ENCODE measurements at regions not wholly inside any gene's neighbourhood (a gene's known extent, or its start where the extent isn't known, plus 50 kb on each side); places are given as distances from the start of the nearest gene placed in this dataset.

GRCh38 chr4:123553733-123554637, 157.4 kb downstream of the SPRY1 start:
- no peaks in the 10 kb centered on the region for H3K9me3 ChIP-seq
- no peak for DNase-seq
- no peaks in the 10 kb centered on the region for H3K27me3 ChIP-seq
- no peaks in the 10 kb centered on the region for H3K36me3 ChIP-seq
- no peak overlapping the region for H3K4me3 ChIP-seq

GRCh38 chr4:123554801-123555232, 158.2 kb downstream of the SPRY1 start:
- Histone ChIP-seq H3K4me3 (no peak overlapping the region), H3K27me3 (no peaks in the 10 kb centered on the region), H3K36me3 (no peaks in the 10 kb centered on the region), H3K9me3 (no peaks in the 10 kb centered on the region)
- DNase-seq = peak; percentile 26

DNA sequence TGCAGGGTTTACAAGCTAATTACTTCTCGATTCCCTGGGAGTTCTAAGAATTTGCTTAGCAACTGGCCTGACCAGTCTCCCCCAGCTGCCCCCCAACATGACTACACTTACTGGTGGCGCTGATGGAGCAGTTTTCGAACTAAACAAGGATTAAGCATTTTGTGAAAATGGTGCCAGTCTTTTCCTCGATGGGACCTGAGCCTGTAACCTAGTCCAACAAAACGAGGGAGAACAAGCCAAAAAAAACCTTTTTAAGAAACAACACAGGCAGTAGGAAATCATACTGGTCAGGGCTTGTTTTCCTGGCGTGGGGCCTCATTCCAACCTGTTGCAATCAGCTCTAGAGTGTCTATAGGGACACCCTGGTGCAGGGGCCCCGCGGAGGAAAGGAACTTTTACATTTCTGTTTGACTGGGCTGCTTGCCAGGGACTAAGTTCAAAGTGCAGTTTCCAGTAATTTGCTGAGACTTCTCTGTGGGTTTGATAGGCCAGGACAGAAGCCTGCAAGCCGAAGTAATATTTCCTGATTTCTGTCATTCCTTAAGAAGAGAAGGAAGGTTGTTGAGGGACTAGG, 158.7 kb downstream of the SPRY1 start:
- H3K4me3 ChIP-seq = no peak overlapping the region
- DNase-seq = peak; percentile 94

GRCh38 chr4:123555807-123556273, 159.2 kb downstream of the SPRY1 start:
- Histone ChIP-seq H3K9me3 (no peaks in the 10 kb centered on the region), H3K27me3 (no peaks in the 10 kb centered on the region), H3K4me3 (no peak overlapping the region), H3K36me3 (no peaks in the 10 kb centered on the region)
- DNase-seq = no peak

More for the DNA sequence above, 158.7 kb downstream of the SPRY1 start:
- Histone ChIP-seq H3K36me3 (no peaks in the 10 kb centered on the region), H3K27me3 (no peaks in the 10 kb centered on the region), H3K9me3 (no peaks in the 10 kb centered on the region)

DNA sequence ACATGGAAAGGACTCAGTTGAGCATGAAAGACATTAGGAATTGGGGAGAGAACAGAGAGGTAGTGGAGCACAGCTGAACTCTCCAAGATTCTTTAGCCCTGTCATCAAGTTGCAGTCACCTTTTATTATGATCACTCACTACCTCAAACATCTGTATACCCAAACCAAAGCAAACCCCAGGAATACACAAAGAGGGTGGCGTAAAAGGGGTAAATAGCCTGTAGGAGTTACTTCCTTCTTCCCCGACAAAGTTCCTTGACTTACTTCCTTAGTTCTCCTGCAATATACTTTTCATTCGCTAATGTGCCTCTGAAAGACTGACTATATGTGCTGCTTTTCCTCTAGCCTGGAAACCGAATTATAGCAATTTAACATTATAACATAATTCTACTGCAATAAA, 159.9 kb downstream of the SPRY1 start:
- no peak for DNase-seq
- H3K4me3 ChIP-seq = no peak overlapping the region
- H3K9me3 ChIP-seq = no peaks in the 10 kb centered on the region
- no peaks in the 10 kb centered on the region for H3K36me3 ChIP-seq
- H3K27me3 ChIP-seq = no peaks in the 10 kb centered on the region

- Histone ChIP-seq H3K36me3 (no peaks in the 10 kb centered on the region), H3K4me3 (no peak overlapping the region)
Measured at GRCh38 chr4:123557857-123558536, 161.4 kb downstream of the SPRY1 start.

GRCh38 chr4:123558865-123559264, 162.3 kb downstream of the SPRY1 start:
- H3K4me3 ChIP-seq = no peak overlapping the region
- no peaks in the 10 kb centered on the region for H3K9me3 ChIP-seq
- DNase-seq = no peak
- H3K36me3 ChIP-seq = no peaks in the 10 kb centered on the region
- no peaks in the 10 kb centered on the region for H3K27me3 ChIP-seq

More at GRCh38 chr4:123557857-123558536, 161.4 kb downstream of the SPRY1 start:
- Histone ChIP-seq H3K27me3 (no peaks in the 10 kb centered on the region), H3K9me3 (no peaks in the 10 kb centered on the region)
- no peak for DNase-seq

GRCh38 chr4:123559955-123560871, 163.6 kb downstream of the SPRY1 start:
- Histone ChIP-seq H3K4me3 (no peak overlapping the region), H3K36me3 (no peaks in the 10 kb centered on the region), H3K9me3 (no peaks in the 10 kb centered on the region), H3K27me3 (no peaks in the 10 kb centered on the region)
- DNase-seq = no peak

DNA sequence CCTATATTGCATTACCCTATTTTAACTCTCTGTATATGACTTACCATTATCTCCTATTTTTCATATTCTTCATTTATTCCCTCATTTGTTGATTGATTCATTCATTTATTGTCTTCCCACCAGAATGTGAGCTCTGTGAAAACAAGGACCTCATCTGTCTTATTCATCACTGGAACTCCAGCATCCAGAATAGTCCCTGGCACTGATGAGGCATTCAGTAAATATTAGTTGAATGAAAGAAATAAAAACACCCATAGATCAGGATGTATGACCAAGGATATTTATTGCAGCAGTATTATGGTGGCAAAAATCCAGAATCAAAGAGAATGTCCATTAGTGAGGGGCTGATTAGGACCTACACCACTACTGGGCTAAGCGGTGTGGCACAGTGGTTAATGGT, 164.9 kb downstream of the SPRY1 start:
- Histone ChIP-seq H3K9me3 (no peaks in the 10 kb centered on the region), H3K4me3 (no peak overlapping the region), H3K36me3 (no peaks in the 10 kb centered on the region), H3K27me3 (no peaks in the 10 kb centered on the region)
- no peak for DNase-seq

DNA sequence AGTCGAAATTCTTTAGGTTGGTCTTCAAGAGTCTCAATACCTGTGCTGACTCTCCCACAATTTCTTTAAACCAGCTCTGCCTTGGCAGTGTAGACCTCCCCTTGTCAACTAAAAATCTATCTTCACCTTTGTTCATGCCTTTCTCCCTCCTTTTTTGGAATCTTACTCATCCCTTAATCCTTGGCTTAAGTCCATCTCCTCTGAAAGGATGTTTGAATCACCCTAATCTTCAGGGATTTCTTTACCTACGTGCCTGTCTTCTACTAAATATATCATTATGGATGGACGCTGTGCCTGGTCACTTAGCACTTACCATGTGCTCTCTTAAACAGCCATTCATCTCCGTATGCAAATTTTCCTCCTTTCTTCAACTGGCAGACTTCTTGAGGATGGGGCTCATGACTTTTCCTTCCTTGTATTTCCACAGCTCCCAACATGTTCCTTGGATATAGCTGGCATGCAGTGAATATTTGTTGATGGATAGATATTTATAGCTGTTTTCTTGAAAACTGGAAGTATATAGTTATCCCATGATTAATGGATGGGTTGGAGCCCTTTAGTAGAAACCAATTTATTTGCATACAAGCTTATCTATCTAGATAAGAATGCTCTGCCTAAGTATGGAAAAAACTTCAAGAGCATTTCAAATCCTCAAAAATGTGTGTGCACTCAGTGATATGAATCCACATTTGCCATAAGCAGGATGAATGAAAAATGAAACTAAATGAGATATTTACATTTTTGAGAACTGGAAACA, 166.6 kb downstream of the SPRY1 start:
- Histone ChIP-seq H3K4me3 (no peak overlapping the region), H3K36me3 (no peaks in the 10 kb centered on the region), H3K9me3 (peaks cover 3% of the 10 kb centered on the region), H3K27me3 (no peaks in the 10 kb centered on the region)
- no peak for DNase-seq

DNA sequence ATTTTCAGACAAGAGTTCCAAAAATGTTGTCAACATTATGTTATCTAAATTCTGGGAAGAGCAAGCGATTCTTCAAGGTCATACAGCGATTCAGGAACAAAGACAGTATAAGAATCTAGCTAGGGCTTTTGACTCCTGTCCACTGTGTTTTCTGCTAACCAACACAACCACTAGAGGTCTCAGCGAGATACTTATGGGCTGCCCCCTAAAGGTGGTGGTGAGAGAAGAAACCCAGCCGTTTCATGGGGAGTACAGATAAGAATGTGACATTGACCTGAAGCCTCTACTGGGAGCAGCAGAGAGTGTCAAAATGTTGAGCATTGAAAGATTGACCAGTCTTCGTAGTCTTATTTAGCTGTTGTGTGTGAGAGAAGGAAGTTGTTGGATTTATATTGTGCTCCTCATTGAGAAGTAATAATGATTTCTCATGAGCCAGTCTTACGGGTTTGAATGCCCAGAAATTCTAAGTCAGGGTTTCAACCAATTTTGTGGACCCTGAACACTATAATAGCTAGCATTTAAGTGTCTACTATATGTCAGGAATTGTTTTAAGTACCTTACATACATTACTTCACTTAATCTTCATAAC, 168.3 kb downstream of the SPRY1 start:
- peak; percentile 46 for DNase-seq
- no peak overlapping the region for H3K4me3 ChIP-seq
- H3K27me3 ChIP-seq = no peaks in the 10 kb centered on the region
- H3K36me3 ChIP-seq = no peaks in the 10 kb centered on the region
- H3K9me3 ChIP-seq = peaks cover 3% of the 10 kb centered on the region

DNA sequence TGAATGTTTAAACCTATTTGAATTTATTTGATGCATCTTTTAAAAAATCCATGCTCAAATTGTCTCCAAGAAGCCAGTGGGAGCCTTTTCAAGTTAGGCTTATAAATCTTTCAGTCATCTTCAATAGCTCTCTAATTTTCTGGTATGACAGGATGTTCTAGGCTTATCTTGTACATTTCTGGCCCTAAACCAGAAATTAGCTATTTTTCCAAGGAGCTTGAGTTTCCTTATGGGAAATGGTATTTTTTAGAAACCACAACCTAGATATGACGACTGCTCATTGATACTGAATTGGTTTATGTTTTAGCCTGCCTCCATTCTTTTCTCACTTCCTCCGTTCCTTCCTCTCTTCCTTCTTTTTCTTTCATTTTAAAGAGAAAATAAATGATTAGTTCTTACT, 172.3 kb downstream of the SPRY1 start:
- no peak for DNase-seq

DNA sequence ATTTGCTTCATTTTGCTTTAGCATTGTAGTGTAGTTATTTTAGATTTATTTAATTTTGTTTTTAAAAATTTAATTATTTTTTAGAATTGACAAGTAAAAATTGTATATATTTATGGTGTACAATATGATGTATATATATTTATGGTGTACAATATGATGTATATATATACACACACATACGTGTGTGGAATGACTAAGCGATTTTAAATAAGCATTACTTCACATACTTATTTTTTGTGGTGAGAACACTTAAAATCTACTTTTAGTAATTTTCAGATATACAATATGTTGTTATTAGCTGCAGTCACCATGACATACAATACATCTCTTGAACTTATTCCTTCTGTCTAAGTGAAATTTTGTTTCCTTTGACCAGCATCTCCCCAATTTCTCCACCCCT, 172.9 kb downstream of the SPRY1 start:
- H3K9me3 ChIP-seq = peaks cover 3% of the 10 kb centered on the region
- no peaks in the 10 kb centered on the region for H3K36me3 ChIP-seq
- H3K27me3 ChIP-seq = no peaks in the 10 kb centered on the region
- no peak overlapping the region for H3K4me3 ChIP-seq
- no peak for DNase-seq

More for the DNA sequence above, 172.3 kb downstream of the SPRY1 start:
- Histone ChIP-seq H3K36me3 (no peaks in the 10 kb centered on the region), H3K27me3 (no peaks in the 10 kb centered on the region), H3K4me3 (no peak overlapping the region), H3K9me3 (peaks cover 3% of the 10 kb centered on the region)

- no peaks in the 10 kb centered on the region for H3K27me3 ChIP-seq
- no peak overlapping the region for H3K4me3 ChIP-seq
- H3K36me3 ChIP-seq = no peaks in the 10 kb centered on the region
- H3K9me3 ChIP-seq = no peaks in the 10 kb centered on the region
- no peak for DNase-seq
Measured at GRCh38 chr4:123573866-123574508, 177.4 kb downstream of the SPRY1 start.

DNA sequence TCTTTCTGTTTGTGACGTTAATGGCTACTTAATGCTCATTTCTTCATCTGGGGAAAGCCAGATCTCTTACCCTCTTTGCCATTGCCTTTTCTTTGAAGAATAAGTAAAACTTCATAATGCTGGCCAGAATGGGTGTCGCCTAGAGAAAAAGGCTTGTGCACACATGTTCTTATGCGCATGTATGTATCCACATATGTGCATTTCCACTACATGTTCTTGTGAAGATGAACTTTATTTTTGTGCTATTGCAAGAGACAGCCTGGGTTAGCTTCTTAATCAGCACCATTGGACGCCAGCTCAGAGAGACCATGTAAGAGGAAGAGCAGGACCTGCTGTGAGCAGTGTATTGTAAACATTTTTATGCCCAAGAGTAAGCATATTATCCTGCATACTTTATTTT, 178.7 kb downstream of the SPRY1 start:
- Histone ChIP-seq H3K4me3 (no peak overlapping the region), H3K36me3 (no peaks in the 10 kb centered on the region), H3K27me3 (no peaks in the 10 kb centered on the region), H3K9me3 (no peaks in the 10 kb centered on the region)
- DNase-seq = no peak

All from MG63 (cell line).